22Rv1 (cell line): ENCODE measurements at regions not wholly inside any gene's neighbourhood (a gene's known extent, or its start where the extent isn't known, plus 50 kb on each side); places are given as distances from the start of the nearest gene placed in this dataset.

Experiments used
- H3K27ac ChIP-seq: fragments of 450-650 bp; 2 replicates; pipeline ENCODE4 v1.5.1; 2017
- ZFX ChIP-seq: fragments of 450-650 bp; IDR thresholded peaks from 2 replicates; pipeline ENCODE4 v1.6.1; 2017; ENCODE audit warnings: antibody characterized with exemption, borderline replicate concordance
- TF ChIP-seq, protein P1 (sequence below): fragments of 450-650 bp; IDR thresholded peaks from 2 replicates; pipeline ENCODE4 v1.5.1; 2017; ENCODE audit warnings: mild to moderate bottlenecking

DNA sequence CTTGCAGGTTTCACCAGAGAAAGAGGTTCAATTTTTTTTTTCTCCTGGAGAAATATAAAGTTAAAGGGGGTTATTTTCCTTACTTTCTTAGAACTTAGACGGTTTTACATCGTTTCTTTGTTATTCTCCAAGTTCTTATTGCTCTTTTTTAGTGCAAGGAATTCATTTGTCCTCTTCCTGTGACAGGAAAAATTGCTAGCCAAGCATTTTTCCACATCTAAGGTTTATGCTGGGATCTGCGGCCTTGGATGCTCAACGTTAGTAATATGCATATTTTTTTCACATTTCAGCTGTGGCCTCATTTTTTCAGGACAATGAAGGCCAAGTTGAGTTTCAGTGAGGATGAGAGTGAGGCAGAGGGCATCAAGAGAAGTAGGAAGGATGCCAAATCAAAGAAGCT is 948.9 kb downstream of the PCDH19 start:
- TF ChIP-seq, protein P1, sequence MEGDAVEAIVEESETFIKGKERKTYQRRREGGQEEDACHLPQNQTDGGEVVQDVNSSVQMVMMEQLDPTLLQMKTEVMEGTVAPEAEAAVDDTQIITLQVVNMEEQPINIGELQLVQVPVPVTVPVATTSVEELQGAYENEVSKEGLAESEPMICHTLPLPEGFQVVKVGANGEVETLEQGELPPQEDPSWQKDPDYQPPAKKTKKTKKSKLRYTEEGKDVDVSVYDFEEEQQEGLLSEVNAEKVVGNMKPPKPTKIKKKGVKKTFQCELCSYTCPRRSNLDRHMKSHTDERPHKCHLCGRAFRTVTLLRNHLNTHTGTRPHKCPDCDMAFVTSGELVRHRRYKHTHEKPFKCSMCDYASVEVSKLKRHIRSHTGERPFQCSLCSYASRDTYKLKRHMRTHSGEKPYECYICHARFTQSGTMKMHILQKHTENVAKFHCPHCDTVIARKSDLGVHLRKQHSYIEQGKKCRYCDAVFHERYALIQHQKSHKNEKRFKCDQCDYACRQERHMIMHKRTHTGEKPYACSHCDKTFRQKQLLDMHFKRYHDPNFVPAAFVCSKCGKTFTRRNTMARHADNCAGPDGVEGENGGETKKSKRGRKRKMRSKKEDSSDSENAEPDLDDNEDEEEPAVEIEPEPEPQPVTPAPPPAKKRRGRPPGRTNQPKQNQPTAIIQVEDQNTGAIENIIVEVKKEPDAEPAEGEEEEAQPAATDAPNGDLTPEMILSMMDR = no peak
- TF ChIP-seq ZFX = no peak
- no peak overlapping the region for H3K27ac ChIP-seq

DNA sequence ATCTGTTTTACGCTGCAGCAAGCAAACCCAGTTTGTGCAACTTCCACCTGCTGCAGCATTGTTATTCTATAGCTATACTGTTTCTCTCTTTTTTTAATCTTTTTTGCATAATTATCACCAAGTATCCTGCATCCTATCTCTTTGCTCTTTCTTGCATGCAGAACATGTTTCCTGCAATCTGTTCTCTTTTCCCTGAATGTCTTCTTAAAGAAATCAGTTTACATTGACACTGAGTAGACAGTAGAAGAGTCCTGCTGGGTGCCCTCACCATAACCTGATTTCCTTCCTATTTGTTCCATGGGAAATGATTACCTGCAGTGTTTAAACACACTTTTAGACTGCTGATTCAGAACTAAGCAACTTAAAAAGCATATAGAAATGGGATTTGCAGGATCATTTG is 964.7 kb downstream of the PCDH19 start:
- H3K27ac ChIP-seq = no peak overlapping the region
- TF ChIP-seq, protein P1 = no peak
- no peak for TF ChIP-seq ZFX

DNA sequence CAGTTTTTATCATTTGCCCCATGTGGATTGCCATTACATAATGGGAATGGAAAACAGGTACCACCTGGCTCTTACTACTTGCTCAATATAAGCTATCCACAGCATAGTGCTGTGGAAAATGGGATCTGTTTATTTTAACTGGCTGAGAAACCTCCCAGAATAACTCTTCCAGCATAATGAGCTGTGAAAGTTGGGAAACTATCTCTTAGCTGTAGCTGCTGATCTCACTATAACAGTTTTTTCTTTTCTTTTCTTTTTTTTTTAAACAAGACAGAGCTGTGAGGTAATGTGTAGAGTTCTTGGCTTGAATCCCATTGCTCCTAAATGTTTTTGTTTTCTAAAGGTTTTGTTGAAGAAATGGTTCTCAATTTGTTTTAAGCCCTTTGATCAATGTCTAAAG is 988.3 kb downstream of the PCDH19 start:
- no peak overlapping the region for H3K27ac ChIP-seq
- TF ChIP-seq, protein P1 = no peak
- no peak for TF ChIP-seq ZFX

DNA sequence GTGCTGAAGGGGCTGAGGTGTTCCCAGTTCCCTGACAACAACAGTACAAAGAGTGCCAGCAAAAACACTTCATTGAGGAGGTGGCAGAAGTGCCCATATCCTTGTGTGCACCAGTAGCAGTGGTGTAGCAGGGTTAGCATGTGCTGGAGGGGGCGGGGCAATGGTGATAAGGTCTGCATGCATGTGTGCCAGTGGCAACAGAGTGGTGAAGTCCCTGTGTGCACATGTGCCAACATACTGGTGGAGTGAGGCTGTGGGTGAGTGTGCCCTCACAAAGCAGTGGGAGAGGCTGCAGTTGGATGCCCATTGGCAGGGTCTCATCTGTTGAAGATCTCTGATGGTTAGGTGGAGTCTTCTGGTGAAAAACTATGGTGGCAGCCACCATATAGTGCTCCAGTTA is 994.6 kb downstream of the PCDH19 start:
- no peak overlapping the region for H3K27ac ChIP-seq
- TF ChIP-seq ZFX = no peak
- TF ChIP-seq, protein P1 = no peak

DNA sequence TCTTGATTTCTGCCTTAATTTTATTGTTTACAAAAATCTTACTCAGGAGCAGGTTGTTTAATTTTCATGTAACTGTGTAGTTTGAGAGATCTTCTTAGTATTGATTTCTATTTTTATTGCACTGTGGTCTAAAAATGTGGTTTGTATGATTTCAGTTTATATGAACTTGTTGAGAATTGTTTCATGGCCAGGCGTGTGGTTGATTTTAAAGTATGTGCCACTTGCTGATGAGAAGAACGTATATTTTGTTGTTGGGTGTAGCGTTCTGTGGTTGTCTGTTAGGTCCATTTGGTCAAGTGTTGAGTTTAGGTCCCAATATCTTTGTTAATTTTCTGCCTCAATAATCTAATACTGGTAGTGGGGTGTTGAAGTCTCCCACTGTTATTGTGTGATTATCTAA is 996.8 kb downstream of the PCDH19 start:
- TF ChIP-seq, protein P1 = no peak
- TF ChIP-seq ZFX = no peak
- H3K27ac ChIP-seq = no peak overlapping the region

DNA sequence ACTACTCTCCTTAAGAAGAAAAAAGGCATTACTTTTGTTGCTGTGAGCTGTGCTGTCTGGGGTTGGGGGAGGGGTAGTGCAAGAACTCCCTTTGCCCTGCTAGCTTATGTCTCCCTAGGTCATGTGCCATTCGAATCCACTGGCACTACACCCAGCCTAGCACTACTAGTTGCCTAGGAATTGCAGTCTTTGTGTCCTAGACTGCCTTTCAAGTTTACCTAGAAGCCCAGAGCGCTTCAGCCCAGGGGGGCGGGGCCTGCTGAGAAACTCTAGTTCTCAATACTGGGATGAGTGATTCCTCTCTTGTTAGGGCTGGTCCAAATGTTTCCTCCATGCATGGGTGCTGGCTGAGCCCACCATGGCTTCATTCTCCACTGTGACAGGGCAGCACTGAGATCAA is 1011.5 kb downstream of the PCDH19 start:
- H3K27ac ChIP-seq = no peak overlapping the region
- no peak for TF ChIP-seq ZFX
- TF ChIP-seq, protein P1 = no peak

DNA sequence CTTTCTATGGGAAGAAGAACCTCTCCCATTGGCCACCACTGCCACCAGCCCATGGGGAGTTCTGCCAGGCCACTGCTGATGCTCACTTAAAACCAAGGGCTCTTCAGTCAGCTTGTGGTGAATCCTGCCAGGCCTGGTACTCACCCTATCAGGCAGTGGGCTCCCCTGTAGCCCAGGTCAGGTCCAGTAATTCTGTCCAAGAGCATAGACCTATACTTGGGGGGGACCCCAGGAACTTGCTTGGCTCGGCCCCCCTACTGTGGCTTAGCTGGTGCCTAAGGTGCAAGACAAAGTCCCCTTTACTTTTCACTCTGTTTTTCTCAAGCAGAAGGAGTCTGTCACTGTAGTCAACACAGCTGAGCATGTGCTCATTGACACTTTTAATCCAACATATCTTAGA is 1012.2 kb downstream of the PCDH19 start:
- no peak for TF ChIP-seq ZFX
- TF ChIP-seq, protein P1 = no peak
- no peak overlapping the region for H3K27ac ChIP-seq
